Neural cell (in vitro differentiated cells): ENCODE measurements at regions not wholly inside any gene's neighbourhood (a gene's known extent, or its start where the extent isn't known, plus 50 kb on each side); places are given as distances from the start of the nearest gene placed in this dataset.
A peak's percentile ranks its signal among the peaks of the same experiment; 100 is the strongest.

Source experiments
- H2AFZ ChIP-seq: fragments of 200-600, 300-800 bp; sonication (generic), shearing (Covaris generic); 2 replicates; pipeline ENCODE4 v1.6.0; 2014; ENCODE audit warnings: low read depth, mild to moderate bottlenecking, antibody characterized with exemption, low read length, moderate library complexity
- H3F3A ChIP-seq: fragments of 200-600 bp; shearing (Covaris generic); 2 replicates; pipeline ENCODE4 v1.6.1; 2016; ENCODE audit warnings: mild to moderate bottlenecking, moderate library complexity, mixed read lengths, antibody characterized with exemption, low read length; ENCODE audit not compliant: insufficient read depth, poor library complexity, severe bottlenecking
- H3K27ac ChIP-seq: fragments of 200-600, 300-800 bp; sonication (generic), shearing (Covaris generic); 2 replicates; pipeline ENCODE4 v1.5.1; 2014; ENCODE audit warnings: mild to moderate bottlenecking, low read length, moderate library complexity
- H3K27me3 ChIP-seq: fragments of 300-800, 200-600 bp; sonication (generic), shearing (Covaris generic); 2 replicates; pipeline ENCODE4 v1.6.0; 2014; ENCODE audit warnings: mild to moderate bottlenecking, low read depth, low read length, moderate library complexity; ENCODE audit not compliant: insufficient read depth
- H3K36me3 ChIP-seq: fragments of 300-800, 200-600 bp; sonication (generic), shearing (Covaris generic); 2 replicates; pipeline ENCODE4 v1.5.1; 2014; ENCODE audit warnings: mild to moderate bottlenecking, antibody characterized with exemption, low read length, moderate library complexity; ENCODE audit not compliant: insufficient read depth
- H3K4me2 ChIP-seq: fragments of 300-800, 200-600 bp; sonication (generic), shearing (Covaris generic); 2 replicates; pipeline ENCODE4 v1.6.0; 2014; ENCODE audit warnings: mild to moderate bottlenecking, low read length
- H3K4me3 ChIP-seq: fragments of 300-800, 200-600 bp; sonication (generic), shearing (Covaris generic); 2 replicates; pipeline ENCODE4 v1.5.1; 2014; ENCODE audit warnings: mild to moderate bottlenecking, low read length, moderate library complexity
- H3K79me2 ChIP-seq: fragments of 200-600 bp; shearing (Covaris generic); replicated peaks from 2 replicates; pipeline ENCODE4 v1.6.0; 2014; ENCODE audit warnings: mild to moderate bottlenecking, low read length, moderate library complexity; ENCODE audit not compliant: insufficient read depth
- H3K9ac ChIP-seq: fragments of 300-800, 200-600 bp; sonication (generic), shearing (Covaris generic); 2 replicates; pipeline ENCODE4 v1.6.1; 2016; ENCODE audit warnings: mild to moderate bottlenecking, low read length, mixed read lengths
- H3K9me2 ChIP-seq: fragments of 200-600 bp; shearing (Covaris generic); 2 replicates; pipeline ENCODE4 v1.6.1; 2016; ENCODE audit warnings: mild to moderate bottlenecking, low read length, mixed read lengths; ENCODE audit not compliant: insufficient read depth
- H3K9me3 ChIP-seq: fragments of 200-600, 300-800 bp; sonication (generic), shearing (Covaris generic); 2 replicates; pipeline ENCODE4 v1.6.1; 2016; ENCODE audit warnings: mild to moderate bottlenecking, mixed run types, low read length, moderate library complexity, mixed read lengths
- H4K20me1 ChIP-seq: fragments of 200-600 bp; shearing (Covaris generic); 2 replicates; pipeline ENCODE4 v1.6.1; 2016; ENCODE audit warnings: mild to moderate bottlenecking, mixed run types; ENCODE audit not compliant: insufficient read depth
- CTCF ChIP-seq: fragments of 450-650 bp; IDR thresholded peaks from 2 replicates; pipeline ENCODE4 v1.5.1; 2014; ENCODE audit warnings: antibody characterized with exemption, mild to moderate bottlenecking, moderate library complexity; ENCODE audit not compliant: poor library complexity, severe bottlenecking
- EZH2 ChIP-seq: fragments of 200-600, 300-800 bp; shearing (Covaris generic), sonication (generic); IDR thresholded peaks from 2 replicates; pipeline ENCODE4 v1.6.1; 2014; ENCODE audit warnings: antibody characterized with exemption, low read length, borderline replicate concordance, mild to moderate bottlenecking; ENCODE audit not compliant: insufficient read depth, poor library complexity, severe bottlenecking
- MXI1 ChIP-seq: fragments of 450-650 bp; conservative IDR thresholded peaks from 2 replicates; pipeline ENCODE4 v1.6.1; 2014; ENCODE audit warnings: antibody characterized with exemption, mild to moderate bottlenecking; ENCODE audit not compliant: poor library complexity, severe bottlenecking
- RAD21 ChIP-seq: fragments of 450-650 bp; conservative IDR thresholded peaks from 2 replicates; pipeline ENCODE4 v1.6.1; 2014; ENCODE audit warnings: antibody characterized with exemption, mild to moderate bottlenecking, moderate library complexity
- SMC3 ChIP-seq: fragments of 450-650 bp; conservative IDR thresholded peaks from 2 replicates; pipeline ENCODE4 v1.6.1; 2014; ENCODE audit warnings: antibody characterized with exemption, mild to moderate bottlenecking, moderate library complexity; ENCODE audit not compliant: poor library complexity
- TF ChIP-seq, protein P1 (sequence below): IDR thresholded peaks from 2 replicates; pipeline ENCODE4 v1.6.1; 2012; ENCODE audit warnings: borderline replicate concordance

GRCh38 chr1:39105841-39106765 lies 80.0 kb downstream of the NDUFS5 start:
- H3K9ac ChIP-seq, result peak overlapping the region; percentile 88
- H3K79me2 ChIP-seq, result peaks cover 70% of the 10 kb centered on the region
- H3F3A ChIP-seq, result peaks cover 22% of the 10 kb centered on the region
- H3K9me3 ChIP-seq, result no peaks in the 10 kb centered on the region
- no peaks in the 10 kb centered on the region for H3K36me3 ChIP-seq
- H3K9me2 ChIP-seq, result no peaks in the 10 kb centered on the region
- H3K4me3 ChIP-seq, result peak overlapping the region; percentile 77
- H2AFZ ChIP-seq, result no peak overlapping the region
- H4K20me1 ChIP-seq, result no peaks in the 10 kb centered on the region
- peak overlapping the region; percentile 58 for H3K27ac ChIP-seq
- no peak for TF ChIP-seq EZH2
- TF ChIP-seq, protein P1, sequence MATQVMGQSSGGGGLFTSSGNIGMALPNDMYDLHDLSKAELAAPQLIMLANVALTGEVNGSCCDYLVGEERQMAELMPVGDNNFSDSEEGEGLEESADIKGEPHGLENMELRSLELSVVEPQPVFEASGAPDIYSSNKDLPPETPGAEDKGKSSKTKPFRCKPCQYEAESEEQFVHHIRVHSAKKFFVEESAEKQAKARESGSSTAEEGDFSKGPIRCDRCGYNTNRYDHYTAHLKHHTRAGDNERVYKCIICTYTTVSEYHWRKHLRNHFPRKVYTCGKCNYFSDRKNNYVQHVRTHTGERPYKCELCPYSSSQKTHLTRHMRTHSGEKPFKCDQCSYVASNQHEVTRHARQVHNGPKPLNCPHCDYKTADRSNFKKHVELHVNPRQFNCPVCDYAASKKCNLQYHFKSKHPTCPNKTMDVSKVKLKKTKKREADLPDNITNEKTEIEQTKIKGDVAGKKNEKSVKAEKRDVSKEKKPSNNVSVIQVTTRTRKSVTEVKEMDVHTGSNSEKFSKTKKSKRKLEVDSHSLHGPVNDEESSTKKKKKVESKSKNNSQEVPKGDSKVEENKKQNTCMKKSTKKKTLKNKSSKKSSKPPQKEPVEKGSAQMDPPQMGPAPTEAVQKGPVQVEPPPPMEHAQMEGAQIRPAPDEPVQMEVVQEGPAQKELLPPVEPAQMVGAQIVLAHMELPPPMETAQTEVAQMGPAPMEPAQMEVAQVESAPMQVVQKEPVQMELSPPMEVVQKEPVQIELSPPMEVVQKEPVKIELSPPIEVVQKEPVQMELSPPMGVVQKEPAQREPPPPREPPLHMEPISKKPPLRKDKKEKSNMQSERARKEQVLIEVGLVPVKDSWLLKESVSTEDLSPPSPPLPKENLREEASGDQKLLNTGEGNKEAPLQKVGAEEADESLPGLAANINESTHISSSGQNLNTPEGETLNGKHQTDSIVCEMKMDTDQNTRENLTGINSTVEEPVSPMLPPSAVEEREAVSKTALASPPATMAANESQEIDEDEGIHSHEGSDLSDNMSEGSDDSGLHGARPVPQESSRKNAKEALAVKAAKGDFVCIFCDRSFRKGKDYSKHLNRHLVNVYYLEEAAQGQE, result peak; percentile 7
- H3K27me3 ChIP-seq, result no peaks in the 10 kb centered on the region
- peak overlapping the region; percentile 75 for H3K4me2 ChIP-seq

DNA sequence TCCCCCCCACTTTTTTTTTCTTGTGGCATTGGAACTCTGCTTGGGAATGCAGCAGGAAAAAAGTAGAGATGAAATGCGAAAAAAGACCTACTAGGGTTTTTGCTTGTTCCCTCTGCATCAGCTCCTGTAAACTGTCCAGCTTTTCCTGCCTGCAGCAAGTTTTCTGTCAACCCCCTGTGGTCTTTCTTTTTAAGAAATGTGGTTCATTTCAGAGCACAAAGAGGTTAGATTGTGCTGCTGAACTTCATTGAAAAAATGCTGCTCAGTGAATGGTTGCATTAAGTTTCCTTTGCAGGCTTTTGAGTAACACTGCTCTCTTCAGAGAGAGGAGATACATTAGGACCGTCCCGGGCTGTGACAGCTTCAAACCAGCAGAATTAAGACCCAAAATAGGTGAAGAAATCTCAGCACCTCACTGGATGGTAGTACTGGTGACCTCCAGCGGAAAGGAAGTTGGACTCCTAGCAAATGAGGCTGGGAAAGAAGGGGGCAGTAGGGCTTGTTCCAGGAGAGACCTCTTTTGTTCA lies 80.7 kb downstream of the NDUFS5 start:
- no peaks in the 10 kb centered on the region for H3K9me3 ChIP-seq
- no peaks in the 10 kb centered on the region for H4K20me1 ChIP-seq
- H3K4me3 ChIP-seq, result peak overlapping the region; percentile 77
- peaks cover 22% of the 10 kb centered on the region for H3F3A ChIP-seq
- H3K27ac ChIP-seq, result peak overlapping the region; percentile 7
- no peak overlapping the region for H2AFZ ChIP-seq
- TF ChIP-seq RAD21 (no peak), SMC3 (no peak), CTCF (no peak), MXI1 (no peak)
- TF ChIP-seq, protein P1, result no peak
- peaks cover 75% of the 10 kb centered on the region for H3K79me2 ChIP-seq
- no peaks in the 10 kb centered on the region for H3K9me2 ChIP-seq
- peak overlapping the region; percentile 14 for H3K4me2 ChIP-seq
- H3K27me3 ChIP-seq, result no peaks in the 10 kb centered on the region
- H3K9ac ChIP-seq, result peak overlapping the region; percentile 88
- no peaks in the 10 kb centered on the region for H3K36me3 ChIP-seq
